SH-SY5Y (cell line): ENCODE measurements at regions not wholly inside any gene's neighbourhood (a gene's known extent, or its start where the extent isn't known, plus 50 kb on each side); places are given as distances from the start of the nearest gene placed in this dataset.
A peak's percentile ranks its signal among the peaks of the same experiment; 100 is the strongest.

Experiments used
- GATA2 ChIP-seq: IDR thresholded peaks from 2 replicates; pipeline ENCODE4 v1.6.1; 2011; ENCODE audit warnings: mild to moderate bottlenecking, low read depth, low read length
- GATA3 ChIP-seq: IDR thresholded peaks from 2 replicates; pipeline ENCODE4 v1.6.1; 2011; ENCODE audit warnings: low read depth, mild to moderate bottlenecking, low read length, moderate library complexity

DNA sequence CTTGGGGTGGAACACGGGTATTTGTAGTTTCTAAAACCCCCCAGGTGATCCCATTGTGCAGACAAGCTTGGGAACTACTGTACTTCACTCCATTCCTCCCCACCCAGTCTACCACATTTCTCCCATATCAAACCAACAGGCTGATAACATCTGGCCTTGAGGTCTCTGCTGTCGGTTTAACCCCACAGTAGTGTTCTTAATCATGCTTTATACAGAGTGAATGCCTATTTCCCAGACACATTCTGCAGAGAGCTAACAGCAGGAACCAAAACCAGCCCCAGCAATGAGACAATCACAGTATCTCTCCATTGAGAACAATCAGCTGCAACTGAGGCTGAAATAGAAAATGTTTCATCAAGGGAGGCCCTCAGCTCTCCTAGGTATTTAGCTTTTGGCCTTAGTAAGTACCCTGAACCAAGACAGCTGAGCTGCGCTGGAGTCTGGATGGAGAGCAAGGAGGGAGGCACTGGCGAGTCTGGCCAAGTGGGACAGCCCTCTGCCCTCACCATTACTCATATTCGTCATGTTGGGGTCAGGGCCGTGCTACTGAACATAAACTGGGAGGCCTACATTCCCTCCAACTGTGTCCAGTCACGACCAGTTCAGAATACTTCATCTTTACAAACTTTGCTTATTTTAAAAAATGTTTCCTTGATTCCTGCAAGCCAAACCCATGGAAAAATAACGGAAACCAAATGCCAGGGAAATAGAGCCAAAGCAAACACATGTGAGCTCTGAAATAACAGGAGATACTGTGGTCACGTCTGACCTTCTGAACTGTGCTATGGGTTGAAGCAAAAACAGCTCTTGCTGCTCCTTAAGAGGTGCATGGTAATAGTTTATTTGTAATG, 81.0 kb downstream of the CCDC34 start:
- 0 out of 2 replicates have a peak, but pooled peaks have one; percentile 15 for TF ChIP-seq GATA2
- no peak for TF ChIP-seq GATA3
